ENCODE measurements at regions not wholly inside any gene's neighbourhood (a gene's known extent, or its start where the extent isn't known, plus 50 kb on each side); places are given as distances from the start of the nearest gene placed in this dataset.

DNA sequence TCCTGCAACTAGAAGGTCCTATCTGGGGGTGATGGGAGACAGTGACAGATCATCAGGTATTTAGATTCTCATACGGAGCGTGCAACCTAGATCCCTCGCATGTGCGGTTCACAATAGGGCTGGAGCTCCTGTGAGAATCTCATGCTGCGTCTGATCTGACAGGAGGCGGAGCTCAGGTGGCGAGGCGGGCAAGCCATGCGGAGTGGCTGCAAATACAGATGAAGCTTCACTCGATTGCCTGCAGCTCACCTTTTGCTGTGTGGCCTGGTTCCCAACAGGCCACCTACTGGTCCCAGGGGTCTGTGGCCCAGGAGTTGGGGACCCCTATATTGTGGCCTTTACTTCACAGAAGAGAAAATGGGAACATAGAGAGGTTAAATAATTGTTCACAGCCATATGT lies 200.4 kb downstream of the IRF8 start:
- POLR2A ChIA-PET, result no interaction called here
- DNase-seq (ENCODE audit: extremely low spot score), result no peak
- no peak for TF ChIP-seq CTCF (IDR thresholded peaks at IDR 0.05; ENCODE audit: control extremely low read depth, extremely low read depth, low read depth, missing control alignments)

DNA sequence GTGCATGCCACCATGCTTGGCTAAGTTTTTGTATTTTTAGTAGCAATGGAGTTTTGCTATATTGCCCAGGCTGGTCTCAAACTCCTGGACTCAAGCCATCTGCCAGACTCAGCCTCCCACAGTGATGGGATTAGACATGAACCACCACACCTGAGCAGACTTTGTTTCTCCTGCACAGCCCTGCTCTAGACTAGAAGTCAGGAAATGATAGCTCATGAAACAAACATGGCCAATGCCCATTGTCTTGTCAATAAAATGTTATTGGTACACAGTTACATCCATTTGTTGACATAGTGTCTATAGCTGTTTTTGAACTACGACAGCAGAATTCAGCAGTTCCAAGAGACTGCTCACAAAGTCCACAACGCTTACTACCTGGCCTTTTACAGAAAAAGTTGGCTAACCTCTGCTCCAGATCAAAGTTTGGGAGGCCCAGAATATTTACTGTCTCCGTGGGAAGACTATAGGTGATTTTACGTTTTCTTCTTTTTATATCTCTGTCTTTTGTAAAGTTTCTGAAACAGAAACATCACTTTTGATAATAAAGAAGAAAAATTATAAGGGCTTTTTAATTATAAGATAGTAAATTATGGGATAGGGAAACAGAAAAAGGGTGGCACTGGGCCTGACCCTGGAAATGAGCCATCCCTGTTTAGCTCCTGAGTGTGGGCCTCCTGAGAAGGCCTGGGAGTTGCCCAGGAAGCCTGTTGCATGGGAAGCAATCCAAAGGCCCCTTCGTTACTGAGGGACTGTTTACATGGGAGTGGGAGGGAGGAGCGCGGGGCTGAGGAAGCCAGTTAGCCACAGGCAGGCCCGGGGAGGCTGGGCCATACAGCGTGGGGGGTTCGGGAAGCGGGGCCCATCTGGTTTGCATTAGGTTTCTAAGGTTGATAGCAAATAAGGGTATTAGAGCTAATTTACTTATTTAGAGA lies 201.5 kb downstream of the IRF8 start:
- POLR2A ChIA-PET, result no interaction called here
- CTCF ChIA-PET, result interaction anchor here (1.2 kb wide), 1 partner anchor 12 kb away, joined by 3 read pairs; no protein-coding TSS in a partner anchor
- no peak for TF ChIP-seq CTCF (IDR thresholded peaks at IDR 0.05; ENCODE audit: control extremely low read depth, extremely low read depth, low read depth, missing control alignments)
- DNase-seq (ENCODE audit: extremely low spot score), result no peak

More for the DNA sequence above, 200.4 kb downstream of the IRF8 start:
- CTCF ChIA-PET, result no interaction called here

GRCh38 chr16:86101137-86101896 lies 202.4 kb downstream of the IRF8 start:
- CTCF ChIA-PET, result no interaction called here
- POLR2A ChIA-PET, result no interaction called here
- no peak for DNase-seq (ENCODE audit: extremely low spot score)
- TF ChIP-seq CTCF (IDR thresholded peaks at IDR 0.05; ENCODE audit: control extremely low read depth, extremely low read depth, low read depth, missing control alignments), result no peak

DNA sequence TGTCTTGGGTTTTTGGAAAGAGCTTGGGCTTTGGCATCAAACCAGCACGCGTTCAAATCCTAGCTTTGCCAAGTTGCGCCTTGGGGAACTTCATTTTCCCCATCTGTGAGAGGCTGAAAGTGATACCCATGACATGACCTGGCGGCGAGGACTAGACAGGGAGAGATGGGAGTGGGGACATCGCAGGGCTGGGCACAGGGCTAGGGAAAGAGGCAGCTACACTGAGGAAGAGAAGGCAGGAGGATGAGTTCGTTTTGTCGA lies 202.9 kb downstream of the IRF8 start:
- TF ChIP-seq CTCF (IDR thresholded peaks at IDR 0.05; ENCODE audit: control extremely low read depth, extremely low read depth, low read depth, missing control alignments), result no peak
- CTCF ChIA-PET, result no interaction called here
- POLR2A ChIA-PET, result no interaction called here
- DNase-seq (ENCODE audit: extremely low spot score), result no peak

DNA sequence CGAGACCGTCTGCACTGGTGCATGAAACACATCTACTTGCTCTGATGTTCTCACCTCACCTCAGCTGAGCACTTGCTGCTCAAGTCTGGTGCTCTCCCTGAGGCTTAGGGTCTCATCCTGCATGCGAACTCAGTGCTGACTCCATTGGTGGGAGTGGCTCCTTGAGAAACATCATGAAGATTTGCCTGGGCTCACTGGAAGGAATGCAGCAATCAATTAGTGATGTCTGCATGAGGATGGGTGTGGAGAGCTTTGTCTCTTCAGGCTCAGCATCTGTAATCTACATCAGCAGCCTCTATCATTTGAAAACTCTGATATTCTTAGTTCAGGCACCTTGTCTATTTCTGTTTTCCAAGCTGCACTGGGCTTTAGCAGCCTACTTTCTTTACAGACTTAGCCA lies 204.4 kb downstream of the IRF8 start:
- ChIA-PET CTCF (no interaction called here), POLR2A (no interaction called here)
- DNase-seq (ENCODE audit: extremely low spot score), result no peak
- no peak for TF ChIP-seq CTCF (IDR thresholded peaks at IDR 0.05; ENCODE audit: control extremely low read depth, extremely low read depth, low read depth, missing control alignments)

GRCh38 chr16:86104537-86105048 lies 205.6 kb downstream of the IRF8 start:
- ChIA-PET CTCF (no interaction called here), POLR2A (no interaction called here)
- TF ChIP-seq CTCF (IDR thresholded peaks at IDR 0.05; ENCODE audit: control extremely low read depth, extremely low read depth, low read depth, missing control alignments), result no peak
- no peak for DNase-seq (ENCODE audit: extremely low spot score)
